Epithelial cell of esophagus (primary cell): ENCODE measurements at regions not wholly inside any gene's neighbourhood (a gene's known extent, or its start where the extent isn't known, plus 50 kb on each side); places are given as distances from the start of the nearest gene placed in this dataset.
"Not testable (repeated sequence)": the region's sequence is repeated elsewhere in the genome, so short reads cannot be mapped to it uniquely, and the experiment has no call there.

Source experiments
- DNase-seq: peaks from one replicate; pipeline ENCODE4 v3.0.0; 2010; ENCODE audit warnings: low read depth
- H3K4me3 ChIP-seq: 2 replicates; pipeline ENCODE4 v1.5.1; 2011; ENCODE audit warnings: mild to moderate bottlenecking, low read length, control low read depth
- TF ChIP-seq, protein P1 (sequence below): IDR thresholded peaks from 2 replicates; pipeline ENCODE4 v1.5.1; 2011; ENCODE audit warnings: low read depth, mild to moderate bottlenecking, low read length, control low read depth, inconsistent platforms; ENCODE audit not compliant: insufficient read depth; ENCODE audit errors: missing control alignments

DNA sequence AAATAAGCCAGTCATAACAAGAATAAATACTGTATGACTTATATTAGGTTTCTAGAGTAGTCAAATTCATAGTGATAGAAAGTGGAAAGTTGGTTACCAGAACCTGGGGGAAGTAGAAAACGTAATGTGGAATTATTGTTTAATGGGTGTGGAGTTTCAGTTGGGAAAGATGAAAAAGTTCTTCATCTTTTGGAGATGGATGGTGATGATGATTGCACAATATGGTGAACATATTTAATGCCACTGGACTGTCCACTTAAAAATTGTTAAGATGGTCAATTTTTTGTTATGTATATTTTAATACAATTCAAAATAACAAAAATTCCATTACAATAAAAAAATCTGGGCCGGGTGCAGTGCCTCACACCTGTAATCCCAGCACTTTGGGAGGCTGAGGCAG is 289.6 kb downstream of the ZIC3 start:
- no peak for DNase-seq
- TF ChIP-seq, protein P1, sequence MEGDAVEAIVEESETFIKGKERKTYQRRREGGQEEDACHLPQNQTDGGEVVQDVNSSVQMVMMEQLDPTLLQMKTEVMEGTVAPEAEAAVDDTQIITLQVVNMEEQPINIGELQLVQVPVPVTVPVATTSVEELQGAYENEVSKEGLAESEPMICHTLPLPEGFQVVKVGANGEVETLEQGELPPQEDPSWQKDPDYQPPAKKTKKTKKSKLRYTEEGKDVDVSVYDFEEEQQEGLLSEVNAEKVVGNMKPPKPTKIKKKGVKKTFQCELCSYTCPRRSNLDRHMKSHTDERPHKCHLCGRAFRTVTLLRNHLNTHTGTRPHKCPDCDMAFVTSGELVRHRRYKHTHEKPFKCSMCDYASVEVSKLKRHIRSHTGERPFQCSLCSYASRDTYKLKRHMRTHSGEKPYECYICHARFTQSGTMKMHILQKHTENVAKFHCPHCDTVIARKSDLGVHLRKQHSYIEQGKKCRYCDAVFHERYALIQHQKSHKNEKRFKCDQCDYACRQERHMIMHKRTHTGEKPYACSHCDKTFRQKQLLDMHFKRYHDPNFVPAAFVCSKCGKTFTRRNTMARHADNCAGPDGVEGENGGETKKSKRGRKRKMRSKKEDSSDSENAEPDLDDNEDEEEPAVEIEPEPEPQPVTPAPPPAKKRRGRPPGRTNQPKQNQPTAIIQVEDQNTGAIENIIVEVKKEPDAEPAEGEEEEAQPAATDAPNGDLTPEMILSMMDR = no peak
- H3K4me3 ChIP-seq = no peak overlapping the region

DNA sequence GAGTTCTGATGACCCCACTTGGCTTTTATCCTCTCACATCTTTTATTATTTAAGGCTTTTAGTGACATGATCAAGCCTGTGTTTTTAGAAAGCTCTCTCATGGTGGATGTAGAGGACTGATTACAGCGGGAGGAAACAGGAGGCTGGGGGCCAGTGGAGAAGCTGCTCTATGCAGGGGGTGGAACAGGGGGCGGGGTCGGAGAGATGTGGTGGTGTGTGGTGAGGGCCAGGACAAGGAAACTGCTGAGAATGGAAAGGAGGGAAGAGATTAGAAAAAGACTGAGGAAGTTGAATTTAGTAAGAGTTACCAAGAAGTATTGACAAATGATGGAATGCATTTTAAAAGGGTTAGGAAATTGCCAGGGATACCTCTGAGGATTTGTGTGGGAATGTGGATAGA is 292.2 kb downstream of the ZIC3 start:
- TF ChIP-seq, protein P1 = no peak
- H3K4me3 ChIP-seq = no peak overlapping the region
- DNase-seq = no peak

DNA sequence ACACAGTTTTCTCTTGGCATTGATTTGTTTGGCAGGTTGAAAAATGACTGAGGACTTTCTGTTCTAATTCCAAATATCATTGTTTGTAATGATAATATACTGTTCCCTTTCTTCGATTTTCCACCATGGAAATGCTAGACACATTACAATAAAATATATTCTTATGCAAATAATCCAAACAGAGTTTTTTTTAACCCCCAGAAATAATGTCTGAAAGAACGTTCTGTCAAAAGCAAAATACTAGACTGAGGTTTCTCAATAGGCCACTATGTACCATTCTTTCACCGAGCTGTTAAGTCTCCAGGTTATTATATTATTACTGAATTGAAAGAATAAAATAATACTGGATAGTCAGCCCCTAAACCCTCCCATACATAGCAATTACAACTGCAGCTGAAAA is 312.5 kb downstream of the ZIC3 start:
- TF ChIP-seq, protein P1 = no peak
- no peak overlapping the region for H3K4me3 ChIP-seq
- no peak for DNase-seq

- no peak for DNase-seq
- no peak overlapping the region for H3K4me3 ChIP-seq
- TF ChIP-seq, protein P1 = no peak
These were observed 317.0 kb downstream of the ZIC3 start for GRCh38 chrX:137882960-137883359.

- DNase-seq, H3K4me3 ChIP-seq: not testable (repeated sequence)
These were observed 318.9 kb downstream of the ZIC3 start for GRCh38 chrX:137884813-137885212.

DNA sequence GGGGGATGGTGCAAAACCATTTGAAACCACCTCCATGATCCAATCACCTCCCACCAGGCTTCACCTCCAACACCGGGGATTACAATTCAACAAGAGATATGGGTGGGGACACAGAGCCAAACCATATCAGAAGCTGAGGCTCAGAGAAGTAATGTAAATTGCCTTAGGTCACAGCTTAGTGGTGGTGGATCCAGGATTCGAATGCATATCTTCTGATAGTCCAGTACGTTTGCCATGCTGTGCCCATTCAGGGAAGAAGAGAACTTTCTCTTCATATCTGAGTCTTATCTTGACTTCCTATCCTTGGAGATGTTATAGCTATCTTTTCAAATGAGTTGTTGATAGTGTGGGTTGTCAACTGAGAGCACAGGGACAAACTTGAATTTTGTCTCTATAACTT is 325.5 kb downstream of the ZIC3 start:
- TF ChIP-seq, protein P1 = no peak
- no peak for DNase-seq
- no peak overlapping the region for H3K4me3 ChIP-seq

- DNase-seq = no peak
- H3K4me3 ChIP-seq = no peak overlapping the region
- TF ChIP-seq, protein P1 = no peak
These were observed 330.2 kb downstream of the ZIC3 start for GRCh38 chrX:137896123-137896522.

GRCh38 chrX:137915466-137915865 is 349.5 kb downstream of the ZIC3 start:
- DNase-seq = no peak
- TF ChIP-seq, protein P1 = no peak
- no peak overlapping the region for H3K4me3 ChIP-seq
